ENCODE measurements at regions not wholly inside any gene's neighbourhood (a gene's known extent, or its start where the extent isn't known, plus 50 kb on each side); places are given as distances from the start of the nearest gene placed in this dataset.

DNA sequence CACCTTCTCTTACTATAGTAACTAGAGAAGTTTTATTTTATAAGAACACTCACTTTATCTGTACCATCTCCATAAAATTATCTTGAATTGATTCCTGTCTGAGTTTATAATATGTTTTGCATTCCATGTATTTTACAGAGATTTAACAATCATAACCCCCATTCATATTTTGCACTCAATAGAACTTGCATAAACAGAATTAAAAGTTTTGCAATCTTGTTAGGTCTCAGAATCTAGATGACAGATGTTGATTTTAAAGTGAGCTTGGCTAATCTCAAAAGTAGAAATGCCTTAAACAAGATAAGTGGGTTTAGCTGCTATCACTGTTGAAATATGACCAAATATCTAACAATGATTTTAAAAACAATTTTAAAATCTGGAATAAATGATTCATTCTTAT is 107.9 kb upstream of the EPHA6 start:
- TF ChIP-seq, protein P1, sequence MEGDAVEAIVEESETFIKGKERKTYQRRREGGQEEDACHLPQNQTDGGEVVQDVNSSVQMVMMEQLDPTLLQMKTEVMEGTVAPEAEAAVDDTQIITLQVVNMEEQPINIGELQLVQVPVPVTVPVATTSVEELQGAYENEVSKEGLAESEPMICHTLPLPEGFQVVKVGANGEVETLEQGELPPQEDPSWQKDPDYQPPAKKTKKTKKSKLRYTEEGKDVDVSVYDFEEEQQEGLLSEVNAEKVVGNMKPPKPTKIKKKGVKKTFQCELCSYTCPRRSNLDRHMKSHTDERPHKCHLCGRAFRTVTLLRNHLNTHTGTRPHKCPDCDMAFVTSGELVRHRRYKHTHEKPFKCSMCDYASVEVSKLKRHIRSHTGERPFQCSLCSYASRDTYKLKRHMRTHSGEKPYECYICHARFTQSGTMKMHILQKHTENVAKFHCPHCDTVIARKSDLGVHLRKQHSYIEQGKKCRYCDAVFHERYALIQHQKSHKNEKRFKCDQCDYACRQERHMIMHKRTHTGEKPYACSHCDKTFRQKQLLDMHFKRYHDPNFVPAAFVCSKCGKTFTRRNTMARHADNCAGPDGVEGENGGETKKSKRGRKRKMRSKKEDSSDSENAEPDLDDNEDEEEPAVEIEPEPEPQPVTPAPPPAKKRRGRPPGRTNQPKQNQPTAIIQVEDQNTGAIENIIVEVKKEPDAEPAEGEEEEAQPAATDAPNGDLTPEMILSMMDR (IDR thresholded peaks at IDR 0.05): no peak
- no peak for TF ChIP-seq EZH2 (IDR thresholded peaks at IDR 0.05; ENCODE audit: borderline replicate concordance, insufficient read depth, low read depth, low read length, poor library complexity, severe bottlenecking)
- no peak overlapping the region for H3K4me3 ChIP-seq (ENCODE audit: control extremely low read depth in 1 of 5, extremely low read depth in 1 of 5, insufficient read depth in 1 of 5, low read depth in 2 of 5, low read length in 4 of 5)
- H3K9ac ChIP-seq (ENCODE audit: low read length): no peak overlapping the region
- Mint-ChIP-seq H3K9me3 (ENCODE audit: insufficient read depth) (peaks cover 8% of the 10 kb centered on the region), H3K4me1 (no peaks in the 10 kb centered on the region), H3K27me3 (no peaks in the 10 kb centered on the region), H3K27ac (no peak overlapping the region), H3K4me3 (no peak overlapping the region)
- DNase-seq (no peak), ATAC-seq (ENCODE audit: low read depth) (no peak)
- CTCF ChIA-PET: no interaction called here
- no peaks in the 10 kb centered on the region for H3K36me3 ChIP-seq (replicated peaks in 1 of 2; ENCODE audit: control extremely low read depth in 1 of 2, control insufficient read depth in 1 of 2, extremely low read depth in 1 of 2, insufficient read depth in 2 of 2, low read length in 1 of 2)
- H3K27me3 ChIP-seq (replicated peaks in 1 of 4; ENCODE audit: control extremely low read depth in 1 of 4, control insufficient read depth in 3 of 4, insufficient read depth in 4 of 4, low read length in 3 of 4): no peaks in the 10 kb centered on the region
- no peaks in the 10 kb centered on the region for H3K79me2 ChIP-seq (ENCODE audit: control insufficient read depth, insufficient read depth, low read length)
- H2AFZ ChIP-seq (ENCODE audit: insufficient read depth, low read depth, low read length, poor library complexity, severe bottlenecking): no peak overlapping the region
- no peak overlapping the region for H3K4me2 ChIP-seq (replicated peaks; ENCODE audit: low read depth, low read length, poor library complexity, severe bottlenecking)
- H4K20me1 ChIP-seq (ENCODE audit: control insufficient read depth, insufficient read depth, low read length, poor library complexity, severe bottlenecking): no peaks in the 10 kb centered on the region
- H3K27ac ChIP-seq (ENCODE audit: low read length in 2 of 2): no peak overlapping the region
- no peaks in the 10 kb centered on the region for H3K4me1 ChIP-seq (ENCODE audit: control insufficient read depth in 2 of 2, insufficient read depth in 2 of 2, low read length in 2 of 2)
- POLR2A ChIA-PET: no interaction called here
- intact Hi-C loops (cut with micrococcal nuclease): no loop called here
- H3K9me3 ChIP-seq (ENCODE audit: control extremely low read depth in 1 of 3, control insufficient read depth in 2 of 3, insufficient read depth in 1 of 3, low read length in 2 of 3): peaks cover 0 to 5% (median 0%) of the 10 kb centered on the region in 3 donors

DNA sequence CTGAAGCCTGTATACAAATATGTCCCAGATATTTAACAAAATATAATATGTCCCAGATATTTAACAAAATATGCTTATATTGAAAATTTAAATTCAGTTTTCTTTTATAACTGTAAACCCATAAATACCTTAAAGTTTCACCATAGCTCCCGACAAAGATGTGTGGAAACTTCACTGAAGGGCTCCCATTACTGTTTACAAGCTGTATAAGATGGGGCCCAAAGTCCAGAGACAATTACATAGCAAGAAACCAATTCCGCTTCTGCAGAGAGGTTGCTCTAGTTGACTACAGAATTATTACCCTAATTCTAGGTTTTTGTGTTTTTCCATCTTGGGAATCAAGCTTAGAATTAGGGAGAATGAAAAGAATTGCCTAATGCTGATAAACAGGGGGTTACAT is 102.6 kb upstream of the EPHA6 start:
- intact Hi-C loops (cut with micrococcal nuclease): no loop called here
- no peak for ATAC-seq (ENCODE audit: low read depth)

More for the DNA sequence above, 102.6 kb upstream of the EPHA6 start:
- POLR2A ChIA-PET: no interaction called here
- WGBS (ENCODE audit: insufficient coverage): no CpG with 5 or more reads among the region's 2 CpGs
- Histone ChIP-seq H3K4me3 (ENCODE audit: control extremely low read depth in 1 of 5, extremely low read depth in 1 of 5, insufficient read depth in 1 of 5, low read depth in 2 of 5, low read length in 4 of 5) (no peak overlapping the region), H3K27me3 (replicated peaks in 1 of 4; ENCODE audit: control extremely low read depth in 1 of 4, control insufficient read depth in 3 of 4, insufficient read depth in 4 of 4, low read length in 3 of 4) (no peaks in the 10 kb centered on the region), H3K27ac (ENCODE audit: low read length in 2 of 2) (no peak overlapping the region), H2AFZ (ENCODE audit: insufficient read depth, low read depth, low read length, poor library complexity, severe bottlenecking) (no peak overlapping the region), H3K9ac (ENCODE audit: low read length) (no peak overlapping the region), H3K4me2 (replicated peaks; ENCODE audit: low read depth, low read length, poor library complexity, severe bottlenecking) (no peak overlapping the region), H3K36me3 (replicated peaks in 1 of 2; ENCODE audit: control extremely low read depth in 1 of 2, control insufficient read depth in 1 of 2, extremely low read depth in 1 of 2, insufficient read depth in 2 of 2, low read length in 1 of 2) (no peaks in the 10 kb centered on the region), H4K20me1 (ENCODE audit: control insufficient read depth, insufficient read depth, low read length, poor library complexity, severe bottlenecking) (no peaks in the 10 kb centered on the region), H3K9me3 (ENCODE audit: control extremely low read depth in 1 of 3, control insufficient read depth in 2 of 3, insufficient read depth in 1 of 3, low read length in 2 of 3) (no peaks in the 10 kb centered on the region), H3K79me2 (ENCODE audit: control insufficient read depth, insufficient read depth, low read length) (no peaks in the 10 kb centered on the region), H3K4me1 (ENCODE audit: control insufficient read depth in 2 of 2, insufficient read depth in 2 of 2, low read length in 2 of 2) (no peaks in the 10 kb centered on the region)
- H3K27me3 Mint-ChIP-seq: no peaks in the 10 kb centered on the region
- peaks cover 8% of the 10 kb centered on the region for H3K9me3 Mint-ChIP-seq (ENCODE audit: insufficient read depth)
- no peak overlapping the region for H3K4me3 Mint-ChIP-seq
- no peak overlapping the region for H3K27ac Mint-ChIP-seq
- CTCF ChIA-PET: no interaction called here
- no peaks in the 10 kb centered on the region for H3K4me1 Mint-ChIP-seq
- DNase-seq: no peak
- TF ChIP-seq, protein P1 (IDR thresholded peaks at IDR 0.05): no peak
- no peak for TF ChIP-seq EZH2 (IDR thresholded peaks at IDR 0.05; ENCODE audit: borderline replicate concordance, insufficient read depth, low read depth, low read length, poor library complexity, severe bottlenecking)

Data from B cell (primary cell).